WTC11 (cell line): ENCODE measurements at regions not wholly inside any gene's neighbourhood (a gene's known extent, or its start where the extent isn't known, plus 50 kb on each side); places are given as distances from the start of the nearest gene placed in this dataset.

Experiments
- NFYB ChIP-seq: sonication (generic); formaldehyde crosslinking; conservative IDR thresholded peaks from 2 replicates; pipeline ENCODE4 v1.8.0; 2022; ENCODE audit warnings: low read depth, missing genetic modification reagents
- NR2C2 ChIP-seq: sonication (generic); formaldehyde crosslinking; IDR thresholded peaks from 2 replicates; pipeline ENCODE4 v1.8.0; 2022; ENCODE audit warnings: mild to moderate bottlenecking, missing genetic modification reagents
- RELA ChIP-seq: sonication (generic); formaldehyde crosslinking; IDR thresholded peaks from 2 replicates; pipeline ENCODE4 v1.8.1; 2022; ENCODE audit warnings: missing genetic modification reagents, mild to moderate bottlenecking, borderline replicate concordance
- TEAD4 ChIP-seq: sonication (generic); formaldehyde crosslinking; IDR thresholded peaks from 2 replicates; pipeline ENCODE4 v1.8.0; 2022; ENCODE audit warnings: mild to moderate bottlenecking, missing genetic modification reagents
- TF ChIP-seq, protein P1 (sequence below): sonication (generic); formaldehyde crosslinking; IDR thresholded peaks from 2 replicates; pipeline ENCODE4 v1.8.0; 2023; ENCODE audit warnings: missing genetic modification reagents, mild to moderate bottlenecking, borderline replicate concordance
- TF ChIP-seq, protein P2 (sequence below): fragments of 200-600 bp; IDR thresholded peaks from 2 replicates; pipeline ENCODE4 v1.8.0; 2022; ENCODE audit warnings: antibody characterized with exemption

DNA sequence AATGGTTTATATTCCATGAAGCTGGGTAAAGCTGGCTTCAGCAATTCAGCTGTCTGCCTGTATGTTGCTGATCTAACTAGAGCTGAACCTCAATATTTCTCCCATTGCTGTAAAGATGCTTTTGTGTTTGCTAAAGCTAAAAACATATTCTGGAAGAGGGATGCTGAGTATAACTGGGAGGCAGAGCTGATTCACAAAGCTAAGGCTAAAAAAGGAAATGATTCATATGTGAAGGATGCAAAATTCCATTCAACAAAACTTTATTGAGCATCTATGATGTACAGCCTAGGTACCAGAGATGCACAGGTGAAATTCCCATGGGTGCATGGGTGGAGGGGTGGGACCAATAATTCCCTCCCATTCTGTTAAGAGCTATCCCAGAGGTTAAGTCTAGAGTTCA, 193.9 kb downstream of the KIF18A start:
- TF ChIP-seq, protein P1, sequence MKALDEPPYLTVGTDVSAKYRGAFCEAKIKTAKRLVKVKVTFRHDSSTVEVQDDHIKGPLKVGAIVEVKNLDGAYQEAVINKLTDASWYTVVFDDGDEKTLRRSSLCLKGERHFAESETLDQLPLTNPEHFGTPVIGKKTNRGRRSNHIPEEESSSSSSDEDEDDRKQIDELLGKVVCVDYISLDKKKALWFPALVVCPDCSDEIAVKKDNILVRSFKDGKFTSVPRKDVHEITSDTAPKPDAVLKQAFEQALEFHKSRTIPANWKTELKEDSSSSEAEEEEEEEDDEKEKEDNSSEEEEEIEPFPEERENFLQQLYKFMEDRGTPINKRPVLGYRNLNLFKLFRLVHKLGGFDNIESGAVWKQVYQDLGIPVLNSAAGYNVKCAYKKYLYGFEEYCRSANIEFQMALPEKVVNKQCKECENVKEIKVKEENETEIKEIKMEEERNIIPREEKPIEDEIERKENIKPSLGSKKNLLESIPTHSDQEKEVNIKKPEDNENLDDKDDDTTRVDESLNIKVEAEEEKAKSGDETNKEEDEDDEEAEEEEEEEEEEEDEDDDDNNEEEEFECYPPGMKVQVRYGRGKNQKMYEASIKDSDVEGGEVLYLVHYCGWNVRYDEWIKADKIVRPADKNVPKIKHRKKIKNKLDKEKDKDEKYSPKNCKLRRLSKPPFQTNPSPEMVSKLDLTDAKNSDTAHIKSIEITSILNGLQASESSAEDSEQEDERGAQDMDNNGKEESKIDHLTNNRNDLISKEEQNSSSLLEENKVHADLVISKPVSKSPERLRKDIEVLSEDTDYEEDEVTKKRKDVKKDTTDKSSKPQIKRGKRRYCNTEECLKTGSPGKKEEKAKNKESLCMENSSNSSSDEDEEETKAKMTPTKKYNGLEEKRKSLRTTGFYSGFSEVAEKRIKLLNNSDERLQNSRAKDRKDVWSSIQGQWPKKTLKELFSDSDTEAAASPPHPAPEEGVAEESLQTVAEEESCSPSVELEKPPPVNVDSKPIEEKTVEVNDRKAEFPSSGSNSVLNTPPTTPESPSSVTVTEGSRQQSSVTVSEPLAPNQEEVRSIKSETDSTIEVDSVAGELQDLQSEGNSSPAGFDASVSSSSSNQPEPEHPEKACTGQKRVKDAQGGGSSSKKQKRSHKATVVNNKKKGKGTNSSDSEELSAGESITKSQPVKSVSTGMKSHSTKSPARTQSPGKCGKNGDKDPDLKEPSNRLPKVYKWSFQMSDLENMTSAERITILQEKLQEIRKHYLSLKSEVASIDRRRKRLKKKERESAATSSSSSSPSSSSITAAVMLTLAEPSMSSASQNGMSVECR (CRISPR knock-in tag): no peak
- TF ChIP-seq NR2C2 (no peak), NFYB (CRISPR knock-in tag) (no peak), TEAD4 (CRISPR knock-in tag) (no peak), RELA (CRISPR knock-in tag) (no peak)
- TF ChIP-seq, protein P2, sequence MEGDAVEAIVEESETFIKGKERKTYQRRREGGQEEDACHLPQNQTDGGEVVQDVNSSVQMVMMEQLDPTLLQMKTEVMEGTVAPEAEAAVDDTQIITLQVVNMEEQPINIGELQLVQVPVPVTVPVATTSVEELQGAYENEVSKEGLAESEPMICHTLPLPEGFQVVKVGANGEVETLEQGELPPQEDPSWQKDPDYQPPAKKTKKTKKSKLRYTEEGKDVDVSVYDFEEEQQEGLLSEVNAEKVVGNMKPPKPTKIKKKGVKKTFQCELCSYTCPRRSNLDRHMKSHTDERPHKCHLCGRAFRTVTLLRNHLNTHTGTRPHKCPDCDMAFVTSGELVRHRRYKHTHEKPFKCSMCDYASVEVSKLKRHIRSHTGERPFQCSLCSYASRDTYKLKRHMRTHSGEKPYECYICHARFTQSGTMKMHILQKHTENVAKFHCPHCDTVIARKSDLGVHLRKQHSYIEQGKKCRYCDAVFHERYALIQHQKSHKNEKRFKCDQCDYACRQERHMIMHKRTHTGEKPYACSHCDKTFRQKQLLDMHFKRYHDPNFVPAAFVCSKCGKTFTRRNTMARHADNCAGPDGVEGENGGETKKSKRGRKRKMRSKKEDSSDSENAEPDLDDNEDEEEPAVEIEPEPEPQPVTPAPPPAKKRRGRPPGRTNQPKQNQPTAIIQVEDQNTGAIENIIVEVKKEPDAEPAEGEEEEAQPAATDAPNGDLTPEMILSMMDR: no peak
